ELR (cell line): ENCODE measurements at regions not wholly inside any gene's neighbourhood (a gene's known extent, or its start where the extent isn't known, plus 50 kb on each side); places are given as distances from the start of the nearest gene placed in this dataset.

ENCODE experiments used
- DNase-seq: peaks from one replicate; pipeline ENCODE4 v3.0.0-alpha.2; 2015; ENCODE audit warnings: low read depth

- DNase-seq = no peak
Measured at GRCh38 chr2:151083856-151084795, 177.5 kb downstream of the RBM43 start.

GRCh38 chr2:151078889-151079288 lies 182.8 kb downstream of the RBM43 start:
- no peak for DNase-seq

GRCh38 chr2:151071906-151072305 lies 189.8 kb downstream of the RBM43 start:
- peak; percentile 17 for DNase-seq

DNA sequence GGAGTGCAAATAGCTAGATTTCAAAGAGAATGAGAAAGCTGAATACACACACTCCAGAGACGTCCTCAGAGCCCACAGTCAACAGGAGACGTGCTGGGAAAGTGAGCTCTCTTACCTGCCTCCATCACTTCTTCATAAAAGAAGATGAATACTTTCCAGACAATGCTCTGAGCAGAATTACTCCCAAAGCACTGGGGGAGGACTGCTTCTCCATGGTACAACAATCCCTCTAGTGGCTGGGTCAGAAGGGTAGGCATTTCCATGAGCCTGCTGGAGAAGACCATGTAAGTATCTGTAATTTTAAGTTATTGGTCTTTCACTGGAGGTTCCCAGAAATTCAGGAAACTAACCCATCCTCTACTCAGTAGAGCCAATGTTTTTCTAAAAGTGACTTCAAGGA lies 190.3 kb downstream of the RBM43 start:
- peak; percentile 58 for DNase-seq

DNA sequence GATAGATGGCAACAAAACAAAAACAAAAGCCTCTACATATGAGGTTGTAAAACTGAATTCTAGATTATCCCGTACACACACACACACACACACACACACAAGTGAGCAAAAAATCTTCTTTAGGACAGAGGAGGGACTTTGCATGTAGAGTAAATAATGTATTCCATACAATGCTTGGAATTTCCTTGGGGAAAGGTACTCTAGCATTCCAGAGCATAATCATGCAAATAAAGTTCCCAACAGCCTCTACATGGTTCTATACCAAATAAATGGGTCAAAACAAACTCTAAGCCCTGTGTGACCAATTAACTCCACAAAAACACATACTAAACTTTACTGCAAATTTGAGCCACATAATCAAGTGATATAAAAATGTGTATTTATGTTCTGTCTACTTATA lies 191.4 kb downstream of the RBM43 start:
- no peak for DNase-seq

- DNase-seq = no peak
Measured at GRCh38 chr2:151067658-151068369, 193.8 kb downstream of the RBM43 start.

DNA sequence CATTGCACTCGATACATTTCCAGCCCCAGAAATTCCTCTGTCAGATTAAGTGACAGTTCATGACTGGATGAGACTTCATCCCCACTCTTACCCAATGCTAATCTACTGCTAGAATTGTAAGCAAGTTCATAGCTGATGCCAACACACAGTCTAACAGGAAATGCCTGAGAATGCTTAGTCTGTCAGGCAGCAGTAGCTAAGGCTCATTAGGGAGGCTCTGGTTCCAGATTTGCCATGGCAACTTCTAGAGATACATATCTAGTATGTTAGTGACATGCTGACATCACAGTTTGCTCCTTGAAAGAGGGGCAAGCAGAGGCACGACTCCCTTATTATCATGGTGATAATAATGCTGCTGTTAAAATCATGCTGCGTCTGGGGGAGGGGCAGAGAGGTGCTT lies 198.4 kb downstream of the RBM43 start:
- peak; percentile 35 for DNase-seq

DNA sequence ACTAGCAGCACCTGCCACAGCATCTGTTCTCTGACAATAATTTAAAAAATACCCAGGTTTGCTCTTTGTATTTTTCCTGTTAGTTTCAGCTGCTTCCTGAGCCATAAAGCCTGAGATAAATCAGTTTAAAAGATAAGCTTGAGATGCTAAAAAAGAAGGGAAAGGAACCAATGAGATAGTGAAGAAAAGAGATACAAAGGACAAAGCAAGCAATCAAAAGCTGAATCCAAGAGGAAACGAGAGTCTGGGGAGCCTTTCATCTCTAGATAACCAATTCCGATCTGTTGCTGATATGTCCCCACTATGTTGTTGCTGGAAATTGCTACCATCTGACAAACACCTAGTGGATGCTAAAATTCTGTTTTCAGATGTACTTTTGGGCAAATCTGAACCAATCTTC lies 201.4 kb downstream of the RBM43 start:
- DNase-seq = no peak

DNA sequence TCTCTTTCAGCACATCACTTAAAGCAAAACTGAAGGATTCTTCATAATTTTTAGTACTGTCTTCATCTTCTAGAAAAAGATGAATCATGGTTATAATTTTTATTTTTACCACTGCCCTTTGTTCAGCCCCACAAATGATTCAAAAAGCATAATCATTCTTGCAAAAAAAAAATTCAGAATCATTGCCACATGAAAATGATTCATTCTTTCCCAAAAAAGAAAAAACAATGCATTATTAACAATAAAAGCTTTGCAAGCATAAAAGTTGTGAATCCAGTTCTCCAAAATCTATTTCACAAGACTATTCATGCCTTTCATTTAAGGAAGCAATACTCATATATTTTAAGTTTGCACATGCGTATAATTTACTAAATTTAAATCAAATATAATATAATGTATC lies 204.8 kb downstream of the RBM43 start:
- DNase-seq = no peak

DNA sequence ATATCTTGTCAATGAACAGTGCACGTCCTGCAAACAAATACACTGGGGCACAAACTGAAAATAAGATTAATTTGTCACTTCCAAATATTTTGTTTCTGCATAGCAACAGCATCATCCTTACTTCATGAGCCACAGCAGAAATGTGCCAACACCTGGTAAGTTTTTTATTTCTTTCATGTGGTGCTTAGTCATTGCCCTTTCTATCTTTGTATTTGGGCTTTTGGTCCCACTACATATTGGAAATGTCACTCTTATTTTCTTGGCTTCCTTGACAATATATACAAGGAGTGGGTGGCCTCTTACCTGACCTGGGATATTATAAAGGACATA lies 208.0 kb downstream of the RBM43 start:
- peak; percentile 26 for DNase-seq

- peak; percentile 20 for DNase-seq
Measured at GRCh38 chr2:151052850-151053660, 208.6 kb downstream of the RBM43 start.

- DNase-seq = peak; percentile 76
Measured at GRCh38 chr2:151051574-151052220, 210.0 kb downstream of the RBM43 start.

GRCh38 chr2:151049746-151050145 lies 211.9 kb downstream of the RBM43 start:
- peak; percentile 92 for DNase-seq

GRCh38 chr2:151048331-151049054 lies 213.2 kb downstream of the RBM43 start:
- no peak for DNase-seq

- DNase-seq = peak; percentile 94
Measured at GRCh38 chr2:151043484-151043883, 218.2 kb downstream of the RBM43 start.

- no peak for DNase-seq
Measured at GRCh38 chr2:151042964-151043363, 218.7 kb downstream of the RBM43 start.

GRCh38 chr2:151040039-151040438 lies 221.6 kb downstream of the RBM43 start:
- DNase-seq = no peak

GRCh38 chr2:151038516-151038915 lies 223.1 kb downstream of the RBM43 start:
- no peak for DNase-seq

GRCh38 chr2:151037434-151037833 lies 224.2 kb downstream of the RBM43 start:
- DNase-seq = no peak

DNA sequence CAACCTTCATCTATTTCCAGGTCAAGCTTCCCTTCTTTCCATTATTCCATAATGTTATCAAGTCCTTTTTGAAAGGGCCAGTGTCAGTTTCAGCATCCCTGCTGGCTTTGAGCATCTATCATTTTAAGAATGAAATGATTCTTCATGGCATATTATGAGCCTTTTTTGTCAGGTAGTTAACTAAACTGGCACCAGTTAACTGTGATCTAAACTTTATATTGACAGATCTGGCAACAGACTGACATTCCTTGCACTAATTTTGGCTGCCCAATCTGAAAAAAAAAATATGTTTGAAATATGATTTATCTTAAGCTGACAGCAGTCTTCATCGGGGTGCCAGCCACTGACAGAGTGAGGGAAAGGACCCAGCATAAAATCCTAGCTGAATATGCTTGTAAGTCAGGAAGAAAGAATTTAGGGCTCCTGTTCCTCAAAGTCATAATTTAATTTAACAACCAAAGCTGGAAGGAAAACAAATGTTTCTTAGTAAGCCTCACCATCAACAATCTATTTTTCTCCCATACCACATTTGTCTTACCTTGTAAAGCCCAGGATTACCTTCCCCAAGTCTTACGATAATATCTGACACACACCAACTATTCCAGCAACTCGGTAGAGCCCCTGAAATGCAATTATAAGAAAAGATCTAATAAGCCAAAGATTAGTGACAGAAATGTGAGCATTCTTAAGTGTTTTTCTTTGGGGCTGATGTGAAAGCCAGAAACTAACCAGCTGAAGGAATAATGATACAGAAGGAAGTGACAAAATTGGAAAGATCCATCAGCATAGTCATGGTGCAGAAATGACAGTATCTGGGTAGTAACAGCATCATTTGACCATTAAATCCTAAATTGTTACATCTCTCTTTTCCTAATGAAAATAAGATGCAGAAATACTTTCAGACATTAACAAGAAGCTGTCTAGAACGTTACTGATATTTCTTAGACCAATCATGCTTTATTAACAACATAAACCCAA lies 228.1 kb downstream of the RBM43 start:
- no peak for DNase-seq
